ENCODE measurements at regions not wholly inside any gene's neighbourhood (a gene's known extent, or its start where the extent isn't known, plus 50 kb on each side); places are given as distances from the start of the nearest gene placed in this dataset.

GRCh38 chr22:48511211-48511610 lies 1316.5 kb downstream of the BRD1 start:
- no TSS peak for BruUV-seq (replicated peaks)
- H3K4me1 ChIP-seq (ENCODE audit: insufficient read depth, low read length) = peaks cover 7% of the 10 kb centered on the region; the same call in 1 of the 2 replicates
- no peak for DNase-seq (ENCODE audit: low spot score)

More at GRCh38 chr22:48511211-48511610, 1316.5 kb downstream of the BRD1 start:
- FAIRE-seq = no peak
- Histone ChIP-seq H3K9ac (ENCODE audit: insufficient read depth, low read depth, low read length) (no peak overlapping the region), H3K9me3 (ENCODE audit: low read length) (no peaks in the 10 kb centered on the region), H4K20me1 (ENCODE audit: insufficient read depth, low read length) (no peaks in the 10 kb centered on the region), H3K36me3 (replicated peaks in 1 of 2; ENCODE audit: control insufficient read depth in 1 of 2, insufficient read depth in 2 of 2, low read length in 2 of 2) (no peaks in the 10 kb centered on the region), H3K79me2 (ENCODE audit: insufficient read depth, low read length) (no peaks in the 10 kb centered on the region), H3K4me3 (replicated peaks in 1 of 3; ENCODE audit: insufficient read depth in 1 of 3, low read depth in 2 of 3, low read length in 3 of 3) (no peak overlapping the region), H3K4me2 (ENCODE audit: low read depth, low read length) (no peak overlapping the region), H3K27ac (ENCODE audit: extremely low read length, insufficient read depth, low read length) (no peak overlapping the region), H3K27me3 (ENCODE audit: control insufficient read depth in 1 of 2, insufficient read depth in 2 of 2, low read length in 2 of 2) (peaks cover 15 to 50% of the 10 kb centered on the region in 2 experiments), H2AFZ (ENCODE audit: low read length) (no peak overlapping the region)
- ChIA-PET CTCF (ENCODE audit: low intra/inter-chr PET ratio, low total read pairs) (no interaction called here), POLR2A (no interaction called here)
- no peak for ATAC-seq
- no peak for TF ChIP-seq ZFP1 (CRISPR knock-in tag; IDR thresholded peaks at IDR 0.05)
- no peak for TF ChIP-seq RARA (CRISPR knock-in tag; IDR thresholded peaks at IDR 0.05)
- no peak for TF ChIP-seq HINFP (CRISPR knock-in tag; IDR thresholded peaks at IDR 0.05; ENCODE audit: low read depth)
- TF ChIP-seq SAP130 (CRISPR knock-in tag; IDR thresholded peaks at IDR 0.05; ENCODE audit: low read depth) = no peak
- no peak for TF ChIP-seq ZNF614 (CRISPR knock-in tag; IDR thresholded peaks at IDR 0.05; ENCODE audit: borderline replicate concordance)
- TF ChIP-seq ZBTB4 (CRISPR knock-in tag; IDR thresholded peaks at IDR 0.05; ENCODE audit: borderline replicate concordance) = no peak
- no peak for TF ChIP-seq HNRNPUL1 (IDR thresholded peaks at IDR 0.05; ENCODE audit: low read depth, low read length)
- TF ChIP-seq TIGD3 (CRISPR knock-in tag; IDR thresholded peaks at IDR 0.05; ENCODE audit: borderline replicate concordance) = no peak
- TF ChIP-seq TEAD3 (CRISPR knock-in tag; optimal IDR thresholded peaks at IDR 0.05; ENCODE audit: borderline replicate concordance) = no peak
- no peak for TF ChIP-seq ZNF382 (CRISPR knock-in tag; IDR thresholded peaks at IDR 0.05; ENCODE audit: borderline replicate concordance)
- no peak for TF ChIP-seq ZNF101 (CRISPR knock-in tag; IDR thresholded peaks at IDR 0.05; ENCODE audit: borderline replicate concordance, low read depth)
- TF ChIP-seq FOSL2 (CRISPR knock-in tag; IDR thresholded peaks at IDR 0.05) = no peak
- no peak for TF ChIP-seq HMG20A (CRISPR knock-in tag; IDR thresholded peaks at IDR 0.05; ENCODE audit: borderline replicate concordance)
- no peak for TF ChIP-seq NBN (conservative IDR thresholded peaks at IDR 0.05)
- TF ChIP-seq CCDC6 (CRISPR knock-in tag; IDR thresholded peaks at IDR 0.05) = no peak
- TF ChIP-seq ZNF652 (CRISPR knock-in tag; IDR thresholded peaks at IDR 0.05; ENCODE audit: borderline replicate concordance, low read depth) = no peak
- no peak for TF ChIP-seq GTF3A (CRISPR knock-in tag; conservative IDR thresholded peaks at IDR 0.05)
- intact Hi-C loops (cut with micrococcal nuclease; ENCODE audit: unreplicated experiment) (no loop called here), in situ Hi-C loops (cut with HindIII; ENCODE audit: extremely low pct_ligation_motif_present, low pct_unique_long_range_greater_than_20kb) (no loop called here)
- WGBS (ENCODE audit: low lambda C conversion rate) = 0% methylated on average over 3 of the region's 7 CpGs

Measured in HepG2 (cell line).